GM19043 (cell line): ENCODE measurements at regions not wholly inside any gene's neighbourhood (a gene's known extent, or its start where the extent isn't known, plus 50 kb on each side); places are given as distances from the start of the nearest gene placed in this dataset.
"Not testable (repeated sequence)": the region's sequence is repeated elsewhere in the genome, so short reads cannot be mapped to it uniquely, and the experiment has no call there.

Experiments
- ATAC-seq: cut with Tn5 transposase; IDR thresholded peaks from one replicate; pipeline ENCODE4 v1.9.1; 2021; ENCODE audit warnings: low read depth; ENCODE audit not compliant: unreplicated experiment

DNA sequence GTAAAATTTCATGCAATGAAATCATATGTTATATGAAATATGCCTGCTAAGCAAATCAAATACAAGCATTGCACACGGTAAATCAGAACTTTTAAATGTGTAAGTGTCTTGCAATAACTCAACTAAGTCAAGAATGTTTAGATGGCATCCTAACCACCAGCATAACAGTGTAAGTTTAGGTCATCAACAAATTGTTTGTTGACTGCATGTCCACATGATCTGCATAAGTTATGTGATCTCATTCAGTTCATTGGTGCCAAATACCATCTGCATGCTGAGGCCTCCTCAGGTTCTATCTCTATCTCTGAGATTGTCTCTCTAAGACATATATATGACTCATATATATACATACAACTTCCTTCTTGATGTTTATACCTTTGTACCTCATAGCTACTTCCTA, 159.6 kb upstream of the STK32A start:
- ATAC-seq = no peak

GRCh38 chr5:147080391-147080790, 154.4 kb upstream of the STK32A start:
- no peak for ATAC-seq

DNA sequence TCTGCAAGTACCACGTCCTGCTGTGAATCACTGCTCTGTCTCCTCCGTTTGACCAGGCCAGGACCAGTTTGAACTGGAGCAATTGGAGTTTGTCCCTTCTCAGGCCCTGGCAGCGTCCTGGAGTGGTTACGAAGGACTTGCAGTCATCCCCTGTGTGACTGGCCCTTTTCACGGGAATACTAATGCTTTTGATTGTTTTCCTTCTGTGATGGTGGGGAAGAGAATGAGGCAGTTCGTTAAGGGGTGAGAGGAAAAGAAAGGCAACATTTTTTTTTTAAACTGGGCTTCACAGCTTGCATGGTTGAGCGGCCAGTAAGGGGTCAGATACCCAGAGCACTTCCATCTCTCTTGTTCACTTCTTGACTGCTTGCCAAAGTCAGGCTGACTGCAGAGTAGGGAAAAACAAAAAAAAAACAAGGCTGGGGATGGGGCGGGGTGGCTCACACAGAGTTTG, 153.5 kb upstream of the STK32A start:
- no peak for ATAC-seq

- no peak for ATAC-seq
These were observed 150.1 kb upstream of the STK32A start for GRCh38 chr5:147084702-147085101.

DNA sequence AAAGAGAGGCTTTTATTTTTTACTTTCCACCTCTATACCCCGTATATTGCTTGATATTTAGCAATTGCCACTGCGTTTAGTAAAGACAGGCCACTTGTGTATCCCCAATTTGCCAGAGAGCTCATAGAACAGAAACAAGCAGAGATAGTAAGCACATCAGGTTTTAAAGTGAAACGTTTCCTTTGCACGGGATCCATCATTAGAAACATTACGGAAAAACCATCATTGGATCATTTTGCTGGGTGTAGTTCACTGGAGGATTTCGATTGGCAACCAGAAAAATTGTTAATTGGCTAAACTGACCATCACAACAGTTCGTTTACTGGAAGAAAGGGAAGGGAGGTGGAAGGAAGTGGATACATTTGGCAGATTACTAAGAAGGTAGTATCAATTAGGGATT, 149.4 kb upstream of the STK32A start:
- ATAC-seq = no peak

DNA sequence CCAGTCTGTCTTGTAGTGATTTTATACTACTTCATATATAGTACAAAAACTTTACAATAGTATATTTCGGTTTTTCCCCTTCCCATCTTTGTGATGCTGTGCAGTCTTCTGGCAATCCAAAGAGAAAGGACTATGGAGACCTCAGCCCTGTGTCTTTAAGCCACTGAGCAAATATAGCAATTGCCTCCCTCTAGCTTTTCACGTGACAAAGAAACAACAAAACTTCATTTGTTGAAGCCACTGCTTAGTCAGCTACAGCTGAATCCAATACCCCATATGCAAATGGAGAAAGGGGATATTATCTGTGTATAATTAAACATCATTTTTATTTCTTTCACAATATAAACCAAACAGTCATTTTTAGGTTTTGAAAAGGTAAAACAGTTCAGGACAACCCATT, 142.8 kb upstream of the STK32A start:
- ATAC-seq = no peak

- no peak for ATAC-seq
These were observed 141.7 kb upstream of the STK32A start for GRCh38 chr5:147093138-147093537.

DNA sequence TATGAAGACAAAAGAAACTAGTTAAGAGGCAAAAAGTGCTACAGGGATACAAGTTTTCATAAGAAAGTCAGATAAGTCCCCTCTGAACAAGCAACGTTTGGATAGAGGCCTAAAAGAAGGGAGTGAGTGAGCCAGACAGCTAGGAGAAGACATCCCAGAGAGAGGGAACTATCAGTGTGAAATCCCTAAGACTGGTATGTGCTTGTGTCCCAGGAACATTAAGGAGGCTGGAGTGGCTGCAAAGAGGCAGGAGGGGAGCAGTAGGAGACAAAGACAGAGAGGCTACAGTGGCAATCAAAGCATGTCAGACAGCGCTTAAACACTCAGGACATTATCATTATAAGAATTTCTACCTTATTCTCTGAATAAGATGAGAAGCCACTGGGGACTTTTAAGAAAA, 139.1 kb upstream of the STK32A start:
- ATAC-seq = no peak

DNA sequence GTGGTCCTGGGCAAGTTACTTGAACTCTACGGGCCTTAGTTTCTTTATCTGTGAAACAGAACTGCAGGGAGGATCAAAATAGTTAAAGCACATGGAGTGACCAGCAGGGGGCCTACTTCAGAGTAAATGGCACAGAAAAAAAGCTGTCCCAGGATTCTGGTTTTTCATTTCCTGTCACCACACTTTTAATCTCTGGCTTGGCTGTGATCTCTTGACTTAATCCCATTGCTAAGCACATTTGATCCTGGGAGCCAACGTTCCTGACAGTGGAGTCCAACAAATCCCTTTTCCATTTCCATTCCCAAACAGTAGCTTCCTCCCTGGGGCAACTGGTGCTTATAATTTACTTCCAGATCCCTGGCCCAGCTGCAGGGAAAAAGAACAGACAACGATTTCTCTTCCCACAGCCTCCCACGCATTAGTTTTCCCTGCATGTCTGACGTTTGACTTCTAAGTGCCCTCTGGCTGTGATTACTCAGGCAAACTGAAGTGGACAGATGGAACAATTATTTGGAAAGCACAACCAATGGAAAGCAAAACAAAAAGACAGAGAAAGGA, 136.5 kb upstream of the STK32A start:
- no peak for ATAC-seq

- no peak for ATAC-seq
These were observed 133.0 kb upstream of the STK32A start for GRCh38 chr5:147101659-147102369.

DNA sequence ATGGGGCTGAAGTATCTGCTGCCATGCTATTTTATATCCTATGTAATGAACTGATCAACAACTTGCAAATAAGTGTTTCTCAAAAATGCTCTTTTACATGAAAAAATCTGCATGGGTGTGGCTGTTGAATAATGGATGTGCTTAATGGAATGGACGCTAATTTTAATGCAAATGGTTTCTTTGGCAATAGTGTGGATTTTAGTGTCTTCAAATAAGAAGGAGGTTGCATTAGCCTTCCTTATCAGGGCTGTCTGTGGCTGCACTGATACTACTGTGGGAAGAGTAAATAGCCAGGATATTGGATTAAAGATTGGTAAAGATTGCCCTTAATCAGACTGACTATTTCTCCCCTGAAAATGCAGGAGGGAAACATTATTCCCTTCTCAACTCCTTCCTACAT, 121.9 kb upstream of the STK32A start:
- no peak for ATAC-seq

- no peak for ATAC-seq
These were observed 120.9 kb upstream of the STK32A start for GRCh38 chr5:147113967-147114366.

DNA sequence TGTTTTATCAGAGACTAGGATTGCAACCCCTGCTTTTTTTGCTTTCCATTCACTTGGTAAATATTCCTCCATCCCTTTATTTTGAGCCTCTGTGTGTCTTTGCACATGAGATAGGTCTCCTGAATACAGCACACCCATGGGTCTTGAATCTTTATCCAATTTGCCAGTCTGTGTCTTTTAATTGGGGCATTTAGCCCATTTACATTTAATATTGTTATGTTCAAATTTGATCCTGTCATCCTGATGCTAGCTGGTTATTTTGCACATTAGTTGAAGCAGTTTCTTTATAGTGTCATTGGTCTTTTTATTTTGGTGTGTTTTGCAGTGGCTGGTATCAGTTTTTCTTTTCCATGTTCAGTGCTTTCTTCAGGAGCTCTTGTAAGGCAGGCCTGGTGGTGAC, 95.1 kb upstream of the STK32A start:
- ATAC-seq = not testable (repeated sequence)

GRCh38 chr5:147140558-147140957, 94.3 kb upstream of the STK32A start:
- ATAC-seq = no peak

GRCh38 chr5:147141580-147141979, 93.2 kb upstream of the STK32A start:
- not testable (repeated sequence) for ATAC-seq

DNA sequence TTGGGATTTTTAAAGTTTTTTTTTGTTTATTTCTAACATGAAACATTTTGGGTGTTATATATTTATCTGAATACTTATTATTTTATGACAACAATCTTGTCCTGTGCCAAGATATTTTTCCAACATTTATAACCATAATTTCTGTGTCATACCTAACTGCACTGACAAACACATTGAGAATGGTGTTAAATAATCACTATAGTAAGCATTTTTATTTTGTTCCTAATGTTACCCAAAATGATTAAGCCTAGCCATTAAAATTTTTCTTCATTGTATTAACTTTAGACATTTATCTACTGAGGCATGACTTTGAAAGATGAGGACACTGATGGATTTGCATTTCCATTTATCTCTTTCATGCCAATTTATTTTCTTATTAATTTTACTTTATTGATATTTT, 91.6 kb upstream of the STK32A start:
- ATAC-seq = no peak

- ATAC-seq = no peak
These were observed 89.5 kb upstream of the STK32A start for GRCh38 chr5:147145328-147145727.

- ATAC-seq = no peak
These were observed 86.1 kb upstream of the STK32A start for GRCh38 chr5:147148715-147149114.

DNA sequence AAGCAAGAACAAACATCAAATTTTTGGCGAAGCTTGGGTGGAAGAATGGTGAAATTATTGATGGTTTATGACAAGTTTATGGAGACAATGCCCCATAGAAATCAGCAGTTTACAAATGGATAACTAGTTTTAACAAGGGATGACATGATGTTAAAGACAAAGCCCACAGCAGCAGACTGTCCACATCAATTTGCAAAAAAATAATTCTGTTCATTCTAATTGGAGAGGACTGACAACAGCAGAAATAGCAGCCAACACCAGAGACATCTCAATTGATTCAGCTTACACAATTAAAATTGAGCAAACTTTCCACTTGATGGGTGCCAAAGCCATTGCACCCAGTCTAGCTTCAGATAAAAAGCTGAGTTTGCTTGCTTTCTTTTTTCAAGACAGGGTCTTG, 82.7 kb upstream of the STK32A start:
- no peak for ATAC-seq

- no peak for ATAC-seq
These were observed 80.0 kb upstream of the STK32A start for GRCh38 chr5:147154809-147155208.

DNA sequence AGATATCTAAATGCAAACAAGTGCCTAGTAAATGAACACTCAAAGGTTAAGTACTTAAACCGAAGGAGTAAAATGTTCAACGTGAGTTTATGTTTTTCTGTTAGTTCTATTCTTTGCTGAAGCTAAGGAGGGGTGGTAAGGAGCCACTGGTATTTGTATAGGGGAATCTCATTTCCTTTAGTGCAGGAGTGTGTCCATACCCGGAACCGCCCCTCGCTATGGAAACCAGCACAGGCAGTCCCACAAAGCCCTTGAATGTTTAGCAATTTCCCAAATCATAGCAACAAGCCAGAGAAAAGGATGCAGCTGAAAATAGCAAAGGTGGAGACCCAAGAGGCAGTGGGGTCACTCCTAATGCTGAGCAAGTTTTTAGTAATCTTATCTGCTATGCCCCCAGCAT, 78.8 kb upstream of the STK32A start:
- no peak for ATAC-seq

DNA sequence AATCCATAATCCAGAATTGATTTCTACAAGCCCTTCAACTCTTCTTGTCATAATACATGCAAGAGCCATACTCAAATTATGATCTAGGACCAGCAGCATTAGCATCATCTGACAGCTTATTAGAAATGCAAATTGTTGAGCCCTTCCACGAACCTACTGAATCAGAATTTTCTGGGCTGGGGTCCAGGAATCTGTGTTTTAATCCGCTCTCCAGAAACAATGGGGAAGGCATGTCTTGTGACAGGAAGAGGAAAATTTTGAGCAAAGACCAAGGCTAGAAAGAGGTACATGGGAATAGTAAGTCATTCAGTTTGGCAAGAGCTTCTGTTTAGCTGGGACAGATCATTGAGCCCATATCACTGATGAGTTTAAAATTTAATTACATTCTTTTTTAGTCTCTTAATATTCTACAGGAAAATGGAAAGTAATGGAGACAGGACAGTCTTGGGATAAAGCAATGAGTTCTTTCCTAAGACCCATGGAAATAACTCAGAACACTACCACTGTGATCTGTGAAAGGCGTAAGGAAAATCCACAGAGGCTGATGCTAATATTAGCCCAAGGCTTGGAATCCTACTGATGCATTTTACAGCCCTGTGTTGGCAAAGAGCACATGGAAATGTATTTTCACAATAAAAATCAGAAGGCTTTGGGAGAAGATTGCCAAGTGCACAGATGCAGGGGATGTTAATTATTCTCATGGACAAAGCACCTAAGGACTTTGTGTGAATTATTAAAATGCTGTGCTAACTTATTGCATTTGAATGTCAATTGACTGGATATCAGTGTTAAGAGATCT, 73.7 kb upstream of the STK32A start:
- no peak for ATAC-seq
